H9 (cell line): ENCODE measurements at regions not wholly inside any gene's neighbourhood (a gene's known extent, or its start where the extent isn't known, plus 50 kb on each side); places are given as distances from the start of the nearest gene placed in this dataset.

Experiments used
- DNase-seq: peaks from one replicate; pipeline ENCODE4 v3.0.0-alpha.2; 2017
- H2AFZ ChIP-seq: one replicate; pipeline ENCODE4 v1.6.1; 2013; ENCODE audit warnings: mild to moderate bottlenecking, low read length, control low read depth, moderate library complexity
- H2AK5ac ChIP-seq: 2 replicates; pipeline ENCODE4 v1.6.1; 2013; ENCODE audit warnings: low read length, control low read depth, mixed read lengths; ENCODE audit not compliant: insufficient read length
- H2BK120ac ChIP-seq: one replicate; pipeline ENCODE4 v1.6.1; 2013; ENCODE audit warnings: low read depth, mild to moderate bottlenecking, low read length, control low read depth, inconsistent platforms; ENCODE audit not compliant: poor library complexity, severe bottlenecking
- H2BK12ac ChIP-seq: 2 replicates; pipeline ENCODE4 v1.6.1; 2013; ENCODE audit warnings: low read length, control low read depth, mixed read lengths, low read depth; ENCODE audit not compliant: insufficient read length
- H2BK15ac ChIP-seq: 2 replicates; pipeline ENCODE4 v1.6.1; 2013; ENCODE audit warnings: low read depth, low read length, control low read depth
- H2BK20ac ChIP-seq: one replicate; pipeline ENCODE4 v1.6.1; 2013; ENCODE audit warnings: low read depth, mild to moderate bottlenecking, low read length, control low read depth, inconsistent platforms; ENCODE audit not compliant: poor library complexity, severe bottlenecking
- H2BK5ac ChIP-seq: 2 replicates; pipeline ENCODE4 v1.6.1; 2013; ENCODE audit warnings: low read length, control low read depth, mixed read lengths; ENCODE audit not compliant: insufficient read length
- H3K14ac ChIP-seq: 2 replicates; pipeline ENCODE4 v1.6.1; 2013; ENCODE audit warnings: low read length, control low read depth; ENCODE audit not compliant: insufficient read depth
- H3K18ac ChIP-seq: 2 replicates; pipeline ENCODE4 v1.6.1; 2013; ENCODE audit warnings: low read depth, mild to moderate bottlenecking, mixed read lengths, low read length, control low read depth; ENCODE audit not compliant: insufficient read length
- H3K23ac ChIP-seq: 2 replicates; pipeline ENCODE4 v1.6.1; 2013; ENCODE audit warnings: low read length, control low read depth, mixed read lengths, low read depth; ENCODE audit not compliant: insufficient read length
- H3K23me2 ChIP-seq: 2 replicates; pipeline ENCODE4 v1.6.1; 2013; ENCODE audit warnings: low read depth, mild to moderate bottlenecking, mixed read lengths, low read length, control low read depth; ENCODE audit not compliant: insufficient read length, poor library complexity, severe bottlenecking
- H3K27ac ChIP-seq: 2 replicates; pipeline ENCODE4 v1.5.1; 2013; ENCODE audit warnings: low read length, control low read depth, mixed read lengths, low read depth; ENCODE audit not compliant: insufficient read length
- H3K27me3 ChIP-seq: 2 replicates; pipeline ENCODE4 v1.6.1; 2013; ENCODE audit warnings: low read length, control low read depth, inconsistent platforms; ENCODE audit not compliant: insufficient read depth
- H3K4ac ChIP-seq: 2 replicates; pipeline ENCODE4 v1.6.1; 2013; ENCODE audit warnings: low read depth, mild to moderate bottlenecking, control low read depth, inconsistent platforms, low read length, moderate library complexity
- H3K4me1 ChIP-seq: 2 replicates; pipeline ENCODE4 v1.6.1; 2013; ENCODE audit warnings: low read length, control low read depth, inconsistent platforms; ENCODE audit not compliant: insufficient read depth
- H3K4me2 ChIP-seq: 2 replicates; pipeline ENCODE4 v1.6.1; 2013; ENCODE audit warnings: low read length, control low read depth, mixed read lengths; ENCODE audit not compliant: insufficient read length, insufficient read depth
- H3K56ac ChIP-seq: 2 replicates; pipeline ENCODE4 v1.6.1; 2013; ENCODE audit warnings: low read depth, mild to moderate bottlenecking, mixed read lengths, low read length, control low read depth; ENCODE audit not compliant: insufficient read length
- H3K79me1 ChIP-seq: 2 replicates; pipeline ENCODE4 v1.6.1; 2013; ENCODE audit warnings: low read depth, mild to moderate bottlenecking, moderate library complexity, low read length, control low read depth, inconsistent platforms; ENCODE audit not compliant: insufficient read depth, poor library complexity, severe bottlenecking
- H3K79me2 ChIP-seq: 2 replicates; pipeline ENCODE4 v1.6.1; 2013; ENCODE audit warnings: low read length, control low read depth, inconsistent platforms; ENCODE audit not compliant: insufficient read depth
- H3K9ac ChIP-seq: 2 replicates; pipeline ENCODE4 v1.6.1; 2013; ENCODE audit warnings: low read length, control low read depth, mixed read lengths; ENCODE audit not compliant: insufficient read length; ENCODE audit errors: extremely low read depth
- H3K9me3 ChIP-seq: one replicate; pipeline ENCODE4 v1.6.1; 2013; ENCODE audit warnings: low read depth, low read length, inconsistent platforms; ENCODE audit not compliant: control insufficient read depth
- H3T11ph ChIP-seq: one replicate; pipeline ENCODE4 v1.6.1; 2013; ENCODE audit warnings: mild to moderate bottlenecking, low read length, control low read depth, inconsistent platforms
- H4K20me1 ChIP-seq: one replicate; pipeline ENCODE4 v1.6.1; 2013; ENCODE audit not compliant: control insufficient read depth, insufficient read length, insufficient read depth
- H4K5ac ChIP-seq: 2 replicates; pipeline ENCODE4 v1.6.1; 2013; ENCODE audit warnings: low read depth, mild to moderate bottlenecking, mixed read lengths, low read length, control low read depth; ENCODE audit not compliant: insufficient read length
- H4K8ac ChIP-seq: replicated peaks from 2 replicates; pipeline ENCODE4 v1.6.1; 2013; ENCODE audit warnings: low read length, control low read depth, mixed read lengths, low read depth; ENCODE audit not compliant: insufficient read length
- H4K91ac ChIP-seq: 2 replicates; pipeline ENCODE4 v1.6.1; 2013; ENCODE audit warnings: low read depth, mild to moderate bottlenecking, moderate library complexity, mixed read lengths, low read length, control low read depth; ENCODE audit not compliant: insufficient read length
- H3K27ac Mint-ChIP-seq, 3 experiments: 2 replicates in 2 of 3; 3 replicates in 1 of 3; pipeline ENCODE4 v1.8.0; 2020 to 2021; ENCODE audit warnings: mixed read lengths in 3 of 3, mild to moderate bottlenecking in 1 of 3, moderate library complexity in 1 of 3
- H3K27me3 Mint-ChIP-seq: 2 replicates; pipeline ENCODE4 v1.8.0; 2021; ENCODE audit warnings: low read depth, mild to moderate bottlenecking, moderate library complexity, mixed read lengths
- H3K36me3 Mint-ChIP-seq, 3 experiments: 2 replicates in 2 of 3; 3 replicates in 1 of 3; pipeline ENCODE4 v1.8.0; 2020 to 2021; ENCODE audit warnings: low read depth in 3 of 3, mixed read lengths in 3 of 3; ENCODE audit not compliant: insufficient read depth in 1 of 3
- H3K4me1 Mint-ChIP-seq, 2 experiments: 2 replicates each; pipeline ENCODE4 v1.8.0; 2020; ENCODE audit warnings: mixed read lengths in 2 of 2
- H3K4me3 Mint-ChIP-seq, 2 experiments: 2 replicates in 1 of 2; 3 replicates in 1 of 2; pipeline ENCODE4 v1.8.0; 2020 to 2021; ENCODE audit warnings: mild to moderate bottlenecking in 2 of 2, mixed read lengths in 2 of 2, moderate library complexity in 1 of 2
- H3K9me3 Mint-ChIP-seq, 2 experiments: 2 replicates in 1 of 2; 3 replicates in 1 of 2; pipeline ENCODE4 v1.8.0; 2020; ENCODE audit warnings: mild to moderate bottlenecking in 2 of 2, mixed read lengths in 2 of 2, moderate library complexity in 1 of 2
- WGBS: extraction: QIAGEN DNeasy Blood & Tissue Kit; methylation state at CpG from one replicate; pipeline ENCODE4 v1.1.7; 2013; ENCODE audit warnings: missing lambda C conversion rate, low lambda C conversion rate, mixed read lengths; ENCODE audit not compliant: insufficient read length; ENCODE audit errors: extremely low coverage; 5-methylcytosine and 5-hydroxymethylcytosine counted together
- TF ChIP-seq, protein P1 (sequence below): fragments of 200-600 bp; sonication (generic); conservative IDR thresholded peaks from 3 replicates; pipeline ENCODE4 v1.8.0; 2021; ENCODE audit warnings: antibody characterized with exemption, mild to moderate bottlenecking

GRCh38 chr6:150729188-150729748, 129.6 kb downstream of the PLEKHG1 start:
- H3K14ac ChIP-seq, result no peak overlapping the region
- Mint-ChIP-seq H3K9me3 (no peaks in the 10 kb centered on the region), H3K27me3 (no peaks in the 10 kb centered on the region), H3K4me3 (no peak overlapping the region), H3K36me3 (no peaks in the 10 kb centered on the region), H3K27ac (no peak overlapping the region), H3K4me1 (peaks cover 0 to 2% of the 10 kb centered on the region in 2 experiments; a peak in 1 of 4 replicates)
- no peak overlapping the region for H4K8ac ChIP-seq
- no peak overlapping the region for H4K91ac ChIP-seq
- no peak overlapping the region for H2AFZ ChIP-seq
- no peaks in the 10 kb centered on the region for H3K4me1 ChIP-seq
- H3K9ac ChIP-seq, result no peak overlapping the region
- DNase-seq, result no peak
- no peak overlapping the region for H4K5ac ChIP-seq
- H2AK5ac ChIP-seq, result no peak overlapping the region
- H3T11ph ChIP-seq, result no peak overlapping the region
- no peak overlapping the region for H3K56ac ChIP-seq
- no peaks in the 10 kb centered on the region for H3K23me2 ChIP-seq
- no peaks in the 10 kb centered on the region for H3K79me2 ChIP-seq
- H3K9me3 ChIP-seq, result no peaks in the 10 kb centered on the region
- no peaks in the 10 kb centered on the region for H3K79me1 ChIP-seq
- H2BK20ac ChIP-seq, result no peak overlapping the region
- no peak overlapping the region for H3K27ac ChIP-seq
- no peaks in the 10 kb centered on the region for H3K27me3 ChIP-seq
- no peak overlapping the region for H2BK15ac ChIP-seq
- no peak overlapping the region for H3K18ac ChIP-seq
- H2BK12ac ChIP-seq, result no peak overlapping the region
- TF ChIP-seq, protein P1, sequence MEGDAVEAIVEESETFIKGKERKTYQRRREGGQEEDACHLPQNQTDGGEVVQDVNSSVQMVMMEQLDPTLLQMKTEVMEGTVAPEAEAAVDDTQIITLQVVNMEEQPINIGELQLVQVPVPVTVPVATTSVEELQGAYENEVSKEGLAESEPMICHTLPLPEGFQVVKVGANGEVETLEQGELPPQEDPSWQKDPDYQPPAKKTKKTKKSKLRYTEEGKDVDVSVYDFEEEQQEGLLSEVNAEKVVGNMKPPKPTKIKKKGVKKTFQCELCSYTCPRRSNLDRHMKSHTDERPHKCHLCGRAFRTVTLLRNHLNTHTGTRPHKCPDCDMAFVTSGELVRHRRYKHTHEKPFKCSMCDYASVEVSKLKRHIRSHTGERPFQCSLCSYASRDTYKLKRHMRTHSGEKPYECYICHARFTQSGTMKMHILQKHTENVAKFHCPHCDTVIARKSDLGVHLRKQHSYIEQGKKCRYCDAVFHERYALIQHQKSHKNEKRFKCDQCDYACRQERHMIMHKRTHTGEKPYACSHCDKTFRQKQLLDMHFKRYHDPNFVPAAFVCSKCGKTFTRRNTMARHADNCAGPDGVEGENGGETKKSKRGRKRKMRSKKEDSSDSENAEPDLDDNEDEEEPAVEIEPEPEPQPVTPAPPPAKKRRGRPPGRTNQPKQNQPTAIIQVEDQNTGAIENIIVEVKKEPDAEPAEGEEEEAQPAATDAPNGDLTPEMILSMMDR, result no peak
- peak overlapping the region; percentile 61 for H2BK120ac ChIP-seq
- H3K23ac ChIP-seq, result no peak overlapping the region
- H4K20me1 ChIP-seq, result no peaks in the 10 kb centered on the region
- H2BK5ac ChIP-seq, result no peak overlapping the region
- no peak overlapping the region for H3K4me2 ChIP-seq
- no CpG with 5 or more reads among the region's 7 CpGs for WGBS
- no peak overlapping the region for H3K4ac ChIP-seq
